Stimulated activated CD4-positive, alpha-beta T cell treated with anti-CD3 and anti-CD28 coated beads, TNF-alpha, amount 100 ng/mL, for 4 hours (primary cell): ENCODE measurements at regions not wholly inside any gene's neighbourhood (a gene's known extent, or its start where the extent isn't known, plus 50 kb on each side); places are given as distances from the start of the nearest gene placed in this dataset.
"Not testable (repeated sequence)": the region's sequence is repeated elsewhere in the genome, so short reads cannot be mapped to it uniquely, and the experiment has no call there.

ENCODE experiments used
- DNase-seq, 3 experiments: peaks; one replicate each; pipeline ENCODE4 v3.0.0-alpha.2; 2020; ENCODE audit warnings: low read depth in 3 of 3

DNA sequence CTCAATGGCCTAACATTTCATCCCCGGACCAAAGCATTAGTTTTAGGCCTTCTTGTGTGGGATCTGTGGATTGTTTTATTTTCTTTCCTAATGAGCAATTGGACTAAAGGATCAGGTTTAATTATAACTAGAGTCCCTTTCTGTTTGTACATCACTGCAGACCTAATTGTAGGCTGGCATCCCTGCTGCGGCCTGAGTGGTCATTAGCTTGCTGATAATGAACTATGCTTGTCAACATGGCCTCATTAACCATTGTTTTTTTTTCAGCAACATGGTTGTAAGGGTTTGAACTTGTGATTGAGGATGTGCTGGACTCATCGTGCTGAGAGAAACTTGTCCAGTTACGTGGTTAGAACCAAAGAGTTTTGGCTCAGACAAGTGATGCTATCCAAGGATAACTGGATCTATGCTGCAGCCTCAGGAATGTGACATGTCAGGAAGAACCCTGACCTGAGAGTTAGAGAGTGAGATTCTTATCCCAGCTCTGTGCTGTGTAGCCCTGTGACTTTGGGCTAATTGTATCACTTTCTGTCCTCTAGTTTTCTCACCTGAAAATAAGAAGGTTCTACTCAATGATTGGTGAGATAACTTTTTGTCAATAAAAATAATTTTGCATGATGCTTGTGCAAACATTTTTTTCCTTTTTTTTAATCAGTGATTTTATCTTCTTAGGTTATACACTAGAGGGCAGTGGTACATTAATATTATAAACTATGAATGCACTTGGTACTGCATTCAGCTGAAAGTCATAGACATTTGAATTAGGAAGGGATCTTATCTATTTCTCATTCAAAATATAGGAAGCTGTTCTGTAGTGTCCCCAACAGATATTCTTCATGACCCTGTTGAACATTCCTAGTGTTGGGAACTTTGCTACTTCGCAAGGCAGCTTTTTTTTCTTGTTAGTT lies 140.9 kb downstream of the RNF144B start:
- no peak for DNase-seq

DNA sequence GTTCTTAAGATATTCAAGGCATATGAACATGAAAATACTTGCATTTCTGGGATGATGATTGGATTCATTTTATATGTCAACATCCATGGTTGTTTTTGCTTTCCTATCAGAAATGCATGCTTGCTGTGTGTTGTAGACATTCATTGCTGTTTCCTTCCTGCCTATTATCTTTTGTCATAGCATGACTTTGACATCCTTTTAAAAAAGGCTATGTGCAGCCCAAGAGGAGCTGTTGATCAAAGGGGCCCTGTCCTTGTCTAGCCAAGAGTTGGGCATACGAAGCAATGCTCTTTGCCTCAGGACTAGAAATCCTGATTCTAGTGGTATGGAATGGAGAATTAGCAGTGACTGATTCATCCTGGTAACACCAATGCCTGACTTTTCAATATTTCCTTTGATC lies 143.1 kb downstream of the RNF144B start:
- DNase-seq: no peak

DNA sequence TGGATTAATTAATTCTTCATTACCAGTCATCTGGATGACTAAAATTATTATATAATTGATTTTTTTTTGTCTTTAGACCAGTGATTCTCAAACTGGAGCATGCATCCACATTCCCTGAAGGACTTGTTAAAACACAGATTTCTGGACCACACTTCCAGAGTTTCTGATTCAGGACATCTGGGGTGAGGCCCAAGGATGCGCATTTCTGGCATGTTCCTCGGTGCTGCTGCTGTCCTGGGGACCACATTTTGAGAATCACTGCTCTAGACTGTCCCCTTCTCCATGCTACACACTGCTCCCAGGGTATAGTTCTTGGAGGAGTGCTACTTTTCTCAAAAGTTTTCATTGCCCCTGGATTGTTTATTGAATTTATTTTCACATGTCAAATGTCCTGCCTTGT lies 145.0 kb downstream of the RNF144B start:
- DNase-seq: no peak

DNA sequence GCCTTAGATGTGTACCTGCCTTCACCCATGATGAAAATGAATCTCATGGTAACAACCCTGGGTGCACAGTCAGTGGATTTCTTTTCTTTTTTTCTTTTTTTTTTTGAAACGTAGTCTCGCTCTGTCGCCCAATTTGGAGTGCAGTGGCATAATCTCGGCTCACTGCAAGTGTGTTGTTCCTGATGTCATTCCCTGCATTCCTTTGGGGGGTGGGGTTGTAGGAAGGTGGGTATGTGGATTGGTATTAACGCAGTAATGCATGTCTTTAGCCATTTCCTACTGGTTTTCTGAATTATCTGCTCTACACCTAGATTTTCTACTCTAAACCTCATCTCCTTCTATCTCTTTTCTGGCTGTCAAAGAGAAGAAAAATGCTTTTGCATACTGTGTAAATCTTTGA lies 146.6 kb downstream of the RNF144B start:
- DNase-seq: no peak

GRCh38 chr6:18536591-18537055 lies 149.5 kb downstream of the RNF144B start:
- no peak for DNase-seq

DNA sequence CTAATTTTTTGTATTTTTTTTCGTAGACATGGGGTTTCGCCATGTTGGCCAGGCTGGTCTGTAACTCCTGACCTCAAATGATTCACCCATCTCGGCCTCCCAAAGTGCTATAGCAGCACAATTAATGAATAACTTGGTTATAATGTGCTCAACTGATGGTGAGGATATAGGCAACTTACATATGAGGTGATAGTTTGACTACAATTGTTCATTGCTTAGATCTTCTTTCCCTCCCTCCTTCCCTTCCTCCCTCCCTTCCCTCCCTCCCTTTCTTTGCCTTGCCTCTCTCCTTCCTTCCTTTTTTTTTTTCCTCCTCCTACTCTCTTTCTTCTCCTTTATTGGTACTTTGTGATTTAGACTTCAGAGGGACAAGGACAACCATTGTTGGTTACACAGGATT lies 151.2 kb downstream of the RNF144B start:
- DNase-seq: no peak

GRCh38 chr6:18543051-18543450 lies 155.9 kb downstream of the RNF144B start:
- no peak for DNase-seq

DNA sequence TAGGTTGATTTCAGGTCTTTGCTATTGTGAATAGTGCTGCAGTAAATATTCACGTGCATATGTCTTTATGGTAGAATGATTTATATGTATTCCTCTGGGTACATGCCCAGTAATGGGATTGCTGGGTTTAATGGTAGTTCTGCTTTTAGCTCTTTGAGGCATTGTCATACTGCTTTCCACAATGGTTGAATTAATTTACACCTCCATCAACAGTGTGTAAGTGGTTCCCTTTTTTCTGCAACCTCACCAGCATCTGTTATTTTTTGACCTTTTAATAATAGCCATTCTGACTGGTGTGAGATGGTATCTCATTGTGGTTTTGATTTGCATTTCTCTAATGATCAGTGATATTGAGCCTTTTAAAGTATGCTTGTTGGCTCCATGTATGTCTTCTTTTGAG lies 158.0 kb downstream of the RNF144B start:
- not testable (repeated sequence) for DNase-seq

DNA sequence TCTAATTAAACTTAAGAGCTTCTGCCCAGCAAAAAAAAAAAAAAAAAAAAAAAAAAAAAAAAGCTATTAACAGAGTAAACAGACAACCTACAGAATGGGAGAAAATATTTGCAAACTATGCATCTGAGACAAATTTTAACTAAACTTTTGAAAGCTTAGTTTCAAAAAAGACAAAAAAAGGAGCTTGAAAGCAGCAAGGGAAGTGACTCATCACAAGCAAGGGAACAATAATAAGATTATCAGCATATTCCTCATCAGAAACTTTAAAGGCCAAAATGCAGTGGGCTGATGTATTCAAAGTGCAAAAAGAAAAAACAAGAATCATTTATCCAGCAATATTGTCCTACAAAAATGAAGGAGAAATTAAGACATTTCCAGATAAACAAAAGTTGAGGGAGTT lies 158.6 kb downstream of the RNF144B start:
- no peak for DNase-seq

GRCh38 chr6:18550119-18550518 lies 163.0 kb downstream of the RNF144B start:
- no peak for DNase-seq

- no peak for DNase-seq
Observed at GRCh38 chr6:18551228-18551627, 164.1 kb downstream of the RNF144B start.

DNA sequence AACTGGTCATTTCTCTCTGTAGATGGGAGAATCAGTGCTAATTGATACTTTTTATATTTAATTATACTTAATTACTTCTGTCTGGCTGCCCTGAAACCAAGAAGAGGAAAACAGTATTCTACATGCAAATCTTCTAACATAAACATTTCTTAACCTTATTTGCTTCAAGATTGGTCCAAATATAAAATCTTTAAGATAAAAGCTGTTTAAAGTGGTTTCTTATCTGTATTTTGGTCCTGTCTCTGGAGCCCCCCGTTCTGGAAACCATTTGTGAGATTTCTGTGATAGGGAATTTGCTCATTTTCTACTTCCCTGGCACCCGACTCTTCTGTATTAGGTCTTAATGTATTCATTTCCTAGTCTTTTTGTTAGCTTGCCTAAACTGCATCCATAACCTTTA lies 168.6 kb downstream of the RNF144B start:
- DNase-seq: no peak

DNA sequence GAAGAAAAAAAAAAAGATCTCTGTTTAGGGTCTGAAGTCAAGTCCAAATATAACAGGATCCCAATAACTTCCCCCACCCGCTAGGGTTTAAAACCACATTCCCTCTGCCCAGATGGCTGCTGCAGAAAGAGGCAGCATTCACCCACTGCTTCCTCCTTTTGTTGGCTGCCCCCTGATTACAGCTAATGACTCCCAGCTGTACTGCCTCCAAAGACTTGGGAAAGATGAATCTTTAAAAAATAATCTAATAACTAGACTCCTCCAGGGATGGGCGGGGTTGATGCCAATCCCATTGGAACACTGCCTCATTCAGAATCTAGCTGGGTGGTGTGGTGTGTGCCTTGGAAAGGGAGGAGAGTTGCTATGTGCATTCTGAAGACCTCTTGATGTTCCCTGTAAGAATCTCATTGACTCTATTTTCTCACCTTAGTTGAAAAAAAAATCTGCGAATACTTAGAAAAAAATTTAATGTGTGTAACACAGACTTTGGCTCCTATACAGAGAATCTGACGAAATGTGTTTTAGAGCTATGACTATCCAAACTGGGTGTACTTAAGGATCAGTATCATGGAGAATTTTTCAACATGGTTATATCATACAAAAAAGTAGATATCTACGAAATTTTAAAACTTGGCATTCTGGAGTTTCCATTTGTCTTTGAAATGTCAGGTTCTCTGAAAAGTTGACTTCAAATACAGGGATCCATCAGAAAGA lies 174.0 kb downstream of the RNF144B start:
- no peak for DNase-seq

- DNase-seq: no peak
Observed at GRCh38 chr6:18562726-18563125, 175.6 kb downstream of the RNF144B start.

- DNase-seq: no peak
Observed at GRCh38 chr6:18564775-18565174, 177.6 kb downstream of the RNF144B start.

GRCh38 chr6:18565231-18565630 lies 178.1 kb downstream of the RNF144B start:
- DNase-seq: no peak

DNA sequence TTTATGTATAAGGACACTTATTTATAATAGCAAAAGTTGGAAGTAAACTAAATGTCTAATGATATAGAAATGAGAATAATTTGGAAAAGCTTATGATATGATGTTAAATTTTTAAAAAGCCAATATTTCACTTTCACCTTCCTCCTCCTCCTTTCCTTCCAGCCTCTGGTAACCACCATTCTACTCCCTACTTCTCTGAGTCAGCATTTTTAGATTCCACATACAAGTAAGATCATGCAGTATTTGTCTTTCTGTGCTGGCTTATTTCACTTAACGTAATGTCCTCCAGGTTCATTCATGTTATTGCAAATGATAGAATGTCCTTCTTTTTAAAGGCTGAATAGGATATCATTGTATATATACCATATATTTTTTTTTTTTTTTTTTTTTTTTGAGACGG lies 180.2 kb downstream of the RNF144B start:
- no peak for DNase-seq

DNA sequence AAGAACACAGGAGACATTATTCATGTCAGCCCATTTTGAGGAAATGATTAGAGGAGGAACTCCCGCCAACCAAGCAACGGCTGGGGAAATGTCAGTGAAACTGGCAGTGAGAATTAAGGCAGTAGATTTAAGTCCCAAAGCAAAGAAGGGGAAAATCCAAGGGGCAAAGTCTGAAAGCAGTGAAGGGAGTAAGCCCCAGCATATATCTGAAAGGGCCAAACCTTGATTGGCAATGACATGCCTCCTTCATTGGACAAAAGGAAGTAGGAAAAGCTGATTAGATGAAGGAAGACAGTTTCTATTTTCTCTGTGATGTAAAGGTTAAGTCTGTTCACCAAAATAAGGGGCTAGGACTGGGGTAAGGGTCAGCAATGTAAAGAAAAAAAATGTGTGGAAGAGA lies 190.3 kb downstream of the RNF144B start:
- no peak for DNase-seq

DNA sequence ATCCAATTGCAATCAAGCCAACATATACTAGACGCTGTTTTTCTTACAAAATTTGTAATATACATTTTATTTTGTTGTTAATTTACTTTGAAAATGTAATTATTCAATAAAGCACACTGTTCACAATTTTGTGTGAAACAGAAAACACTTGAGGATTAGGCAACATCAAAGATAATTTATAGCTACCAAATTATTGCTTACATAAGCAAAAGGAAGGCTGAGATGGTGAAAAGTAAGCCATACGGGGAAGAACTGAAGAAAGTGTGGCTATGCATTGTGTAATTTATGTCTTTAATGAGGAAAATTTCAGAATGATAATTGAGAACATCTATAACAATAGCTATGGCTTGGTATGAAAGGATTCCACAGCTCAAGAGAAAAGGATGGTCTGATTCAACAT lies 192.0 kb downstream of the RNF144B start:
- no peak for DNase-seq

- DNase-seq: no peak
Observed at GRCh38 chr6:18579869-18580268, 192.7 kb downstream of the RNF144B start.

DNA sequence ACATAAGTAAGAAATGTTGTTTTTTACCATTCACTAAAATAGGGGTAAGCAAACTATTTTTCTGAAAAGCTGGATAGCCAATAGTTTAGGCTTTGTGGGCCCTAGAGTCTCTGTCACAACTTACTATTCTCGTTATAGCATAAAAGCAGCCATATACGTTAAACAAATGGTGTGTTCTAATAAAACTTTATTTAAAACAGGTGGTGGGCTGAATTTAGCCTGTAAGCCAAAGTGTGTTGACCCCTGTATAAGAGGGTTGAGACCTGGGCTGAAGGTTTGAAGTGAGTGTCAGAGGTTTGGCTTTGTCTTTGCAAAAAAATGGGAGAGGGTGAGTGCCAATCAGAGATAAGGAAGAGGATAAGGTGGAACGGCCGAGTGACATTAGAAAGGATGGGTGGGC lies 197.2 kb downstream of the RNF144B start:
- DNase-seq: no peak

DNA sequence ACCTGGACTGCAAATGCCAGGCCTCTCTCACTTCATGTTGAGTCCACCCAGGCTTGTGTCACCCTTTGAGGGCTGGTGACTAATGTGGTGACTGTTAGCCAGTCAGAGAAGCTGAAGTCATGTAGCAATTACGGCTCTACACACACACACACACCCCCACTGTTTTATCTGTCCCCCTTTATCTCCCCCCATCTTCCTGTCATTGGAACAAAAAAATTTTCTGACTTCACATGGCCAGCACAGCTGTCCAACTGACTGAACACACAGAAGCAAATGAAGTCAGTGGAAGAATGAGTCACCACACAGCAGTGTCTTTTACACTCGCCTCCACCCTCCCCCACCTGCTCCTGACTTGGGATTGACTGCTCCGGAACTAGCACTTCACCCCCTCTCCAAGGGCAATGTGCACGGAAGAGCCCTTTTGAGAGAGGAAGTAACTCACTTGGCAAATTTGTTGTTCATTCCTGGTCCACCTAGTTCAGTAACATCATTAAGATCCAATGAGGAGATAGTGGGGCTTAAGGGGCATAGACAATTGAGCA lies 198.0 kb downstream of the RNF144B start:
- DNase-seq: no peak

DNA sequence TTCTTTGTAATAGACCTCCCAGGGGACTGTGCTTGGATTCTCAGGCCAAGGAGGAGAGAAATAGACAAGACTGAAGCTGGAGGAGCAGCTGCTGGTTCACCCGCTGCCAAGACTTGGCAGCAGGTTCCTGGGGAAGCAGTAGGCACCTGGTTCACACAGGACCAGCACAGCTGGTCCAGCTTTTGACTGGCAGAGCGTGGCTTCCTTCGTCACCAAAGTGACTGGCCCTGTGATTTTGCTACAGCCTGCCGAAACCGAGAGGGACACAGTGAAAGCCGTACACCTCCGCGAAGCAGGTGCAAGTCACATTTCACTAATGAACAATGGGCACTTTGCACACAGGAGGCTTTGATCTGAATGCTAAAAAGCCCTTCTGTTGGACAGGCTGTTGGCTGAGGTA lies 199.0 kb downstream of the RNF144B start:
- DNase-seq: no peak
